Hematopoietic multipotent progenitor cell treated with erythropoietin and hydrocortisone succinate and interleukin-3 and kit ligand, for 15 days (in vitro differentiated cells): ENCODE measurements at regions not wholly inside any gene's neighbourhood (a gene's known extent, or its start where the extent isn't known, plus 50 kb on each side); places are given as distances from the start of the nearest gene placed in this dataset.
"Not testable (repeated sequence)": the region's sequence is repeated elsewhere in the genome, so short reads cannot be mapped to it uniquely, and the experiment has no call there.

ENCODE experiments used
- DNase-seq: peaks from one replicate; pipeline ENCODE4 v3.0.0-alpha.2; 2015; ENCODE audit warnings: low spot score

- DNase-seq: not testable (repeated sequence)
Observed at GRCh38 chr7:29703830-29704229, 102.5 kb upstream of the WIPF3 start.

GRCh38 chr7:29709002-29709401, 97.3 kb upstream of the WIPF3 start:
- not testable (repeated sequence) for DNase-seq

GRCh38 chr7:29723127-29723526, 83.2 kb upstream of the WIPF3 start:
- DNase-seq: not testable (repeated sequence)

- DNase-seq: no peak
Observed at GRCh38 chr7:29723599-29723998, 82.7 kb upstream of the WIPF3 start.

- DNase-seq: not testable (repeated sequence)
Observed at GRCh38 chr7:29729534-29730165, 76.7 kb upstream of the WIPF3 start.

GRCh38 chr7:29734246-29734731, 72.0 kb upstream of the WIPF3 start:
- no peak for DNase-seq

- not testable (repeated sequence) for DNase-seq
Observed at GRCh38 chr7:29747645-29748245, 58.6 kb upstream of the WIPF3 start.

GRCh38 chr7:29748286-29749099, 57.8 kb upstream of the WIPF3 start:
- DNase-seq: peak; percentile 15

GRCh38 chr7:29749701-29750321, 56.5 kb upstream of the WIPF3 start:
- no peak for DNase-seq

- not testable (repeated sequence) for DNase-seq
Observed at GRCh38 chr7:29750373-29750940, 55.9 kb upstream of the WIPF3 start.

- DNase-seq: not testable (repeated sequence)
Observed at GRCh38 chr7:29751012-29751411, 55.3 kb upstream of the WIPF3 start.

GRCh38 chr7:29754874-29755490, 51.3 kb upstream of the WIPF3 start:
- DNase-seq: no peak
